ENCODE measurements at regions not wholly inside any gene's neighbourhood (a gene's known extent, or its start where the extent isn't known, plus 50 kb on each side); places are given as distances from the start of the nearest gene placed in this dataset.

DNA sequence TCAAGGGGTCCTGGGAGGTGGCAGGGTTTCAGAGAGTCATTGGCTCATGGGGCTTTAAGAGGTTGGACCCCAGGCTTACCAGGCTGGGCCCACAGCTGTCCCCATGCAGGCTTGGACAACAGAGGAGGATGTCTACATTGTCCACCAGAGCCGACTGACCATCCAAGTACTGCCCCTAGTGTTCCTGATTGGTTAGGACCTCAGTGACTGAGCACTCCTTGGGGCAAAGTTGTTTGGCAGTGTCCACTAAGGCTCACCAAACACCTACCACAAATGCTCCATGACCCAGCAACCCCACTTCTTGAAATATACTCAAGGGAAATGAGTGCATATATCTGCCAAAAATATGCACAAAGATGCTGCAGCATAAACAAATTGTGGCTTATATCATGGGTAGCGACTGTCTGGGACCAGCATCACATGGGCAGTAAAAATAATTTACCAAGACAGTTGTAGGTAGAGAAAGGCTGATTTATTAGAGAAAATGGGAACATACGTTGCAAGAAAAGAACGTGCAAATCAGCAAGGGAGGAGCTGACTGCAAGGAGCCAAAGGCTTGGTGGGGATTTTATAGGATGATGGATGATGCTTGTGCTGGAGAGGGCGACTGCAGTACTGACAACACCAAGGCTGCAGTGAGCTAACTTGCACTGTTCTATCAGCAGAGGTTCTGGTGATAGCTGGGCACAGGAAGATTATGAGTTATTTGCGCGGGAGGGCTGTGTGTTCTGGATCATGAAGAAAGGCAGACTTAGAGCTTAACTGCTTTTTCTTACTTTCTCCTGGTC is 265.2 kb downstream of the GADD45G start:
- TF ChIP-seq, protein P1, sequence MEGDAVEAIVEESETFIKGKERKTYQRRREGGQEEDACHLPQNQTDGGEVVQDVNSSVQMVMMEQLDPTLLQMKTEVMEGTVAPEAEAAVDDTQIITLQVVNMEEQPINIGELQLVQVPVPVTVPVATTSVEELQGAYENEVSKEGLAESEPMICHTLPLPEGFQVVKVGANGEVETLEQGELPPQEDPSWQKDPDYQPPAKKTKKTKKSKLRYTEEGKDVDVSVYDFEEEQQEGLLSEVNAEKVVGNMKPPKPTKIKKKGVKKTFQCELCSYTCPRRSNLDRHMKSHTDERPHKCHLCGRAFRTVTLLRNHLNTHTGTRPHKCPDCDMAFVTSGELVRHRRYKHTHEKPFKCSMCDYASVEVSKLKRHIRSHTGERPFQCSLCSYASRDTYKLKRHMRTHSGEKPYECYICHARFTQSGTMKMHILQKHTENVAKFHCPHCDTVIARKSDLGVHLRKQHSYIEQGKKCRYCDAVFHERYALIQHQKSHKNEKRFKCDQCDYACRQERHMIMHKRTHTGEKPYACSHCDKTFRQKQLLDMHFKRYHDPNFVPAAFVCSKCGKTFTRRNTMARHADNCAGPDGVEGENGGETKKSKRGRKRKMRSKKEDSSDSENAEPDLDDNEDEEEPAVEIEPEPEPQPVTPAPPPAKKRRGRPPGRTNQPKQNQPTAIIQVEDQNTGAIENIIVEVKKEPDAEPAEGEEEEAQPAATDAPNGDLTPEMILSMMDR (IDR thresholded peaks at IDR 0.05): no peak
- TF ChIP-seq POLR2AphosphoS5 (IDR thresholded peaks at IDR 0.05) (no peak), POLR2A (IDR thresholded peaks at IDR 0.05) (no peak)

Measured in upper lobe of left lung (tissue), 4 donors.